SK-N-SH (cell line): ENCODE measurements at regions not wholly inside any gene's neighbourhood (a gene's known extent, or its start where the extent isn't known, plus 50 kb on each side); places are given as distances from the start of the nearest gene placed in this dataset.

Experiments
- CTCF ChIA-PET: fragments of 300-600, 350-600 bp; formaldehyde crosslinking; extraction: SDS; loops from one replicate; lab custom pipeline; 2021; lab: Yijun Ruan, JAX
- POLR2A ChIA-PET: fragments of 350-600 bp; sonication (Branson Sonifier 250); formaldehyde crosslinking; extraction: SDS; loops from one replicate; lab custom pipeline; 2020; ENCODE audit warnings: antibody characterized with exemption, inconsistent platforms; lab: Yijun Ruan, JAX
- DNase-seq: peaks from one replicate; pipeline ENCODE4 v3.0.0; 2012
- H2AFZ ChIP-seq: fragments of 200-600 bp; sonication (generic); 2 replicates; pipeline ENCODE4 v1.8.1; 2016; ENCODE audit warnings: antibody characterized with exemption, mild to moderate bottlenecking, low read depth
- H3F3A ChIP-seq: fragments of 200-600 bp; sonication (generic); replicated peaks from 2 replicates; pipeline ENCODE3; 2016; ENCODE audit warnings: antibody characterized with exemption, mild to moderate bottlenecking; ENCODE audit not compliant: insufficient read depth
- H3K27ac ChIP-seq, 2 experiments: fragments of 200-500 bp in 1 of 2; fragments of 200-600 bp in 1 of 2; sonication (Bioruptor generic) in 1 of 2; sonication (generic), shearing (Covaris generic) in 1 of 2; 2 replicates each; pipeline versions ENCODE4 v1.5.1 to v1.6.1; 2014 to 2016; ENCODE audit warnings: low read depth in 2 of 2, inconsistent platforms in 1 of 2, low read length in 1 of 2, mild to moderate bottlenecking in 1 of 2, mixed read lengths in 1 of 2
- H3K27me3 ChIP-seq: fragments of 200-600 bp; sonication (generic), shearing (Covaris generic); 2 replicates; pipeline ENCODE4 v1.6.1; 2016; ENCODE audit warnings: mixed run types; ENCODE audit not compliant: insufficient read depth
- H3K36me3 ChIP-seq, 2 experiments: fragments of 200-500 bp in 1 of 2; fragments of 200-600 bp in 1 of 2; sonication (Bioruptor generic) in 1 of 2; sonication (generic) in 1 of 2; replicated peaks in 1 of 2; 2 replicates each; pipeline versions ENCODE3 to v1.5.1; 2014 to 2016; ENCODE audit warnings: low read length in 1 of 2, mild to moderate bottlenecking in 1 of 2; ENCODE audit not compliant: insufficient read depth in 2 of 2, control insufficient read depth in 1 of 2
- H3K4me1 ChIP-seq, 2 experiments: fragments of 200-500 bp in 1 of 2; fragments of 200-600 bp in 1 of 2; sonication (Bioruptor generic) in 1 of 2; sonication (generic), shearing (Covaris generic) in 1 of 2; 2 replicates each; pipeline versions ENCODE4 v1.5.1 to v1.6.1; 2014 to 2016; ENCODE audit warnings: low read depth in 1 of 2, low read length in 1 of 2, mixed run types in 1 of 2; ENCODE audit not compliant: insufficient read depth in 2 of 2, control insufficient read depth in 1 of 2
- H3K4me2 ChIP-seq: fragments of 200-600 bp; sonication (generic), shearing (Covaris generic); 2 replicates; pipeline ENCODE4 v1.6.1; 2017; ENCODE audit warnings: mixed run types
- H3K4me3 ChIP-seq, 2 experiments: fragments of 200-500 bp in 1 of 2; fragments of 200-600 bp in 1 of 2; sonication (Bioruptor generic) in 1 of 2; sonication (generic), shearing (Covaris generic) in 1 of 2; 2 replicates each; pipeline versions ENCODE4 v1.5.1 to v1.8.1; 2014 to 2016; ENCODE audit warnings: low read depth in 2 of 2, inconsistent platforms in 1 of 2, low read length in 1 of 2, mild to moderate bottlenecking in 1 of 2, mixed read lengths in 1 of 2, moderate library complexity in 1 of 2
- H3K79me2 ChIP-seq: fragments of 200-600 bp; sonication (generic); 2 replicates; pipeline ENCODE4 v1.8.1; 2017; ENCODE audit warnings: mild to moderate bottlenecking; ENCODE audit not compliant: insufficient read depth
- H3K9ac ChIP-seq: fragments of 200-600 bp; sonication (generic); 2 replicates; pipeline ENCODE4 v1.6.1; 2017; ENCODE audit warnings: mixed run types
- H3K9me2 ChIP-seq: fragments of 200-600 bp; sonication (generic); 2 replicates; pipeline ENCODE4 v1.6.1; 2017; ENCODE audit warnings: mixed run types
- H3K9me3 ChIP-seq: fragments of 200-600 bp; sonication (generic); 2 replicates; pipeline ENCODE4 v1.6.1; 2017; ENCODE audit warnings: mixed run types, mild to moderate bottlenecking, moderate library complexity
- H4K20me1 ChIP-seq: fragments of 200-600 bp; sonication (generic); 2 replicates; pipeline ENCODE4 v1.6.1; 2017; ENCODE audit warnings: mild to moderate bottlenecking, mixed run types; ENCODE audit not compliant: insufficient read depth
- CHD2 ChIP-seq: fragments of 150-350 bp; IDR thresholded peaks from 2 replicates; pipeline ENCODE4 v1.6.1; 2018; ENCODE audit warnings: low read length; ENCODE audit not compliant: partially characterized antibody
- EP300 ChIP-seq, 2 experiments: IDR thresholded peaks; 2 replicates each; pipeline versions ENCODE4 v1.4.0 to v1.6.1; 2012; ENCODE audit warnings: borderline replicate concordance in 1 of 2, low read depth in 1 of 2, low read length in 1 of 2
- EZH2phosphoT487 ChIP-seq: fragments of 200-600 bp; sonication (generic); IDR thresholded peaks from 2 replicates; pipeline ENCODE4 v1.6.1; 2017; ENCODE audit warnings: low read depth, mixed run types, mild to moderate bottlenecking, antibody characterized with exemption, moderate library complexity, borderline replicate concordance
- GATA2 ChIP-seq: sonication (generic); formaldehyde crosslinking; IDR thresholded peaks from 2 replicates; pipeline ENCODE4 v1.5.0; 2020; ENCODE audit warnings: mild to moderate bottlenecking, missing genetic modification reagents
- IRF3 ChIP-seq: fragments of 150-350 bp; IDR thresholded peaks from 2 replicates; pipeline ENCODE4 v1.6.1; 2016; ENCODE audit warnings: mild to moderate bottlenecking, low read depth, low read length
- JUND ChIP-seq: IDR thresholded peaks from 2 replicates; pipeline ENCODE4 v1.4.0; 2012
- MAX ChIP-seq: IDR thresholded peaks from 2 replicates; pipeline ENCODE4 v1.4.0; 2012; ENCODE audit warnings: low read depth
- MEF2A ChIP-seq: IDR thresholded peaks from 2 replicates; pipeline ENCODE4 v1.4.0; 2012; ENCODE audit warnings: low read depth, borderline replicate concordance
- MXI1 ChIP-seq: IDR thresholded peaks from 2 replicates; pipeline ENCODE4 v1.6.1; 2012; ENCODE audit warnings: mild to moderate bottlenecking, low read depth, low read length, improper control_type of control experiment
- NFIC ChIP-seq: IDR thresholded peaks from 2 replicates; pipeline ENCODE4 v1.4.0; 2012; ENCODE audit warnings: borderline replicate concordance
- RCOR1 ChIP-seq: fragments of 150-350 bp; IDR thresholded peaks from 2 replicates; pipeline ENCODE4 v1.6.1; 2017; ENCODE audit warnings: antibody characterized with exemption, low read length
- REST ChIP-seq: IDR thresholded peaks from 2 replicates; pipeline ENCODE4 v1.6.1; 2012; ENCODE audit warnings: mild to moderate bottlenecking, low read depth, low read length, moderate library complexity
- RFX5 ChIP-seq: IDR thresholded peaks from 2 replicates; pipeline ENCODE4 v1.6.1; 2012; ENCODE audit warnings: mild to moderate bottlenecking, improper control_type of control experiment, low read length
- SMC3 ChIP-seq: IDR thresholded peaks from 2 replicates; pipeline ENCODE4 v1.6.1; 2012; ENCODE audit warnings: low read depth, low read length, improper control_type of control experiment
- TCF12 ChIP-seq: IDR thresholded peaks from 2 replicates; pipeline ENCODE4 v1.4.0; 2012
- TEAD4 ChIP-seq: IDR thresholded peaks from 2 replicates; pipeline ENCODE4 v1.4.0; 2012; ENCODE audit warnings: mild to moderate bottlenecking, borderline replicate concordance; ENCODE audit not compliant: insufficient read depth
- WGBS: methylation state at CpG from one replicate; pipeline ENCODE4 v1.1.6; 2017; ENCODE audit warnings: low lambda C conversion rate; 5-methylcytosine and 5-hydroxymethylcytosine counted together
- TF ChIP-seq, protein P1 (sequence below): IDR thresholded peaks from 2 replicates; pipeline ENCODE4; 2012

DNA sequence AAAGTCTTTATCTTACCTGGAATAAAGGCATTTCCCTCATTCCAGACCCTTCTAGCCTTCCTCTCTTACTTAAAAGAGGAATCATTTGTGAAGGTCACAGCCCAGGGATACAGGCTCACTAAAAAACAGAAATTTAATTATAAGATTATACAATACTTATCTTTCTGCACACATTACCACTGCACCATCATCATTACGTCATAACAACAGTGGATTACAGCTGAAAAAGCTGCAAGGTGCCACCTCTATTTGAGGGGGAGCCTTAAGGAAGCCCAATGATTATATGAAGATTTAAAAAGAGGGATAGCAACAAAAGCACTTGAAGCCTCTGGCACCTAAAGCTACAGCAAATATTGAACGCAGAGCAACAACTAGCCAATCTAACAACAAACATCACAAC lies 452.9 kb upstream of the EYS start:
- Histone ChIP-seq H3K4me2 (no peak overlapping the region), H3K27me3 (no peaks in the 10 kb centered on the region), H2AFZ (no peak overlapping the region), H3K27ac (no peak overlapping the region), H3K9me2 (no peaks in the 10 kb centered on the region), H3K4me1 (no peaks in the 10 kb centered on the region), H3F3A (no peaks in the 10 kb centered on the region), H3K9ac (no peak overlapping the region), H3K4me3 (no peak overlapping the region), H3K9me3 (peaks cover 5% of the 10 kb centered on the region; the same call in 1 of the 2 replicates), H4K20me1 (no peaks in the 10 kb centered on the region), H3K79me2 (no peaks in the 10 kb centered on the region), H3K36me3 (no peaks in the 10 kb centered on the region)
- no peak for DNase-seq
- ChIA-PET CTCF (interaction anchor here (1.7 kb wide), 1 partner anchor 11 kb away, joined by 7 read pairs; no protein-coding TSS in a partner anchor), POLR2A (no interaction called here)
- TF ChIP-seq MAX (no peak), JUND (no peak), CHD2 (no peak), EZH2phosphoT487 (no peak), REST (no peak), IRF3 (no peak), EP300 (IDR thresholded peaks at IDR 0.05; ENCODE audit: borderline replicate concordance in 1 of 2, low read depth in 1 of 2, low read length in 1 of 2) (no peak), SMC3 (no peak), MEF2A (no peak), RCOR1 (no peak), RFX5 (no peak)
- WGBS: 48% methylated on average over 2 of the region's 2 CpGs

DNA sequence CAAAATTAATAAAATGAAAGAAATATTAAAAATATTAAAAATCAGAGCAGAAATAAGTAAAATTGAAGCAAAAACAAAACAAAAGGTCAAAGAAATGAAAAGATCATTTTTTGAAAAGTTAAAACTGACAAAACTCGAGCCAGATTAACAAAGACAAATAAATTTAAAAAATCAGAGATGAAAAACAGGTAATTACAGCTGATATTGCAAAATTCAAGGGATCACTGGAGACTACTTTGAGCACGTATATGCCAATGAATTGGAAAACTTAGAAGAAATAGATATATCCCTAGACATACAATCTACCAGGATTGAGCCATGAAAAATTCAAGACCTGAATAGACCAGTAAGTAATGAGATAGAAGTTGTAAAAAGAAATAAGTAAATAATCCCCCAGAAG lies 446.2 kb upstream of the EYS start:
- Histone ChIP-seq H3K9ac (no peak overlapping the region), H4K20me1 (no peaks in the 10 kb centered on the region), H3K79me2 (no peaks in the 10 kb centered on the region), H3K4me3 (no peak overlapping the region), H3K27me3 (no peaks in the 10 kb centered on the region), H3K9me2 (no peaks in the 10 kb centered on the region), H3K27ac (no peak overlapping the region), H2AFZ (no peak overlapping the region), H3K4me1 (no peaks in the 10 kb centered on the region), H3K9me3 (no peaks in the 10 kb centered on the region; the same call in 1 of the 2 replicates), H3K4me2 (no peak overlapping the region), H3F3A (no peaks in the 10 kb centered on the region), H3K36me3 (no peaks in the 10 kb centered on the region)
- ChIA-PET POLR2A (no interaction called here), CTCF (no interaction called here)
- DNase-seq: no peak
- WGBS: 31% methylated on average over 2 of the region's 2 CpGs
- TF ChIP-seq NFIC (no peak), TCF12 (no peak), GATA2 (CRISPR knock-in tag) (no peak), REST (no peak), TEAD4 (no peak), RCOR1 (no peak), EZH2phosphoT487 (no peak), MXI1 (no peak)
- TF ChIP-seq, protein P1, sequence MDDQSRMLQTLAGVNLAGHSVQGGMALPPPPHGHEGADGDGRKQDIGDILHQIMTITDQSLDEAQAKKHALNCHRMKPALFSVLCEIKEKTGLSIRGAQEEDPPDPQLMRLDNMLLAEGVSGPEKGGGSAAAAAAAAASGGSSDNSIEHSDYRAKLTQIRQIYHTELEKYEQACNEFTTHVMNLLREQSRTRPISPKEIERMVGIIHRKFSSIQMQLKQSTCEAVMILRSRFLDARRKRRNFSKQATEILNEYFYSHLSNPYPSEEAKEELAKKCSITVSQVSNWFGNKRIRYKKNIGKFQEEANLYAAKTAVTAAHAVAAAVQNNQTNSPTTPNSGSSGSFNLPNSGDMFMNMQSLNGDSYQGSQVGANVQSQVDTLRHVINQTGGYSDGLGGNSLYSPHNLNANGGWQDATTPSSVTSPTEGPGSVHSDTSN: no peak
